ENCODE measurements at regions not wholly inside any gene's neighbourhood (a gene's known extent, or its start where the extent isn't known, plus 50 kb on each side); places are given as distances from the start of the nearest gene placed in this dataset.
"Not testable (repeated sequence)": the region's sequence is repeated elsewhere in the genome, so short reads cannot be mapped to it uniquely, and the experiment has no call there.

DNA sequence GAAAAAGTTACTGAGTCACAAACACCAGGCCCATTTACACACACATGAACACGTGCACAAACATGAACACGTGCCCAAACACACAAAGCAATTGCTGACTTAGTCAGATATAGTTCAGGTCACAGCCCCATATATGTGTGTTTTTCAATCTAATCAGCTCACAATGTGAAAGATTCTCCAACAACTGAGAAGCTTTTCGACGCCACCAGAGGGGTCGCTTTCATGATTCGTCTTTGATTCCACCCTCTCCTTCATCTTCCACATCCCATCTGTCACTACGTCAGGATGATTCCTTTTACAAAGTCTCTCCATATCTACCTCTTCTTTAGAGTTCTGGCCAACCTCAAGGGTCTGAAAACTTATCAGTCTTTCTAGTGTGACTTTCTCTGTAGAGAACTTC, 188.7 kb upstream of the LRRC61 start:
- H3K4me1 ChIP-seq; H3K27me3 ChIP-seq (ENCODE audit: insufficient read depth in 3 of 3, low read length in 2 of 3); H3K27ac ChIP-seq; H3K9me3 ChIP-seq; ATAC-seq; H3K36me3 ChIP-seq (ENCODE audit: insufficient read depth in 1 of 2, low read depth in 1 of 2); DNase-seq; H3K4me3 ChIP-seq; intact Hi-C loops (cut with DNase I): not testable (repeated sequence)
- 83 to 87% (median 83%) methylated on average over 7 of the region's 7 CpGs for WGBS, 3 donors

DNA sequence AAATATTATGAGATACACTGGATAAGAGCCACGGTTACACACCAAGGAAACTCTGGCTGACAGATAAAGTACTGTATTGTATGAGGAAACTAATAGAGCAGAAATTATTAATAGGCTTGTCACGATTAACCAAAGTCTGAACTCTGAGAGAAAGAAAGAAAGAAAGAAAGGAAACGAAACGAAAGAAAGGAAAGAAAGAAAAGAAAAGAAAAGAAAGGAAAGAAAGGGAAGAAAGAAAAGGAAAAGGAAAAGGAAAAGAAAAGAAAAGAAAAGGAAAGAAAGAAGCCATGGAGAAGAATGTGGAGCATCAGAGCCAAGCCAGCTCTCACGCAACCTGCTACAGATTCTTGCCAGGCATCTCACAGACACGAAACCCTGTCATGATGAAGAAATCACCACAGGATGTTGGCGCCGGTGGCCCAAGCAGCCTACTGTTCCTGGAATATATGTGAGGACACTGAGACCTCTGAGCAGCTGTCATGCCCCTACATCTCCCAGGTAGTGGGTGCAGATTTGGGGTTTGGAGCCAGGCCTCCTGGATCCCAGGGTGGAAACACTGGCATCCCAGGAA, 187.4 kb upstream of the LRRC61 start:
- WGBS, 3 donors: 65 to 77% (median 69%) methylated on average over 6 to 8 of the region's 8 CpGs
- ATAC-seq; H3K9me3 ChIP-seq; H3K4me3 ChIP-seq; H3K27me3 ChIP-seq (ENCODE audit: insufficient read depth in 3 of 3, low read length in 2 of 3); H3K4me1 ChIP-seq; H3K36me3 ChIP-seq (ENCODE audit: insufficient read depth in 1 of 2, low read depth in 1 of 2); intact Hi-C loops (cut with DNase I); H3K27ac ChIP-seq; DNase-seq: not testable (repeated sequence)

DNA sequence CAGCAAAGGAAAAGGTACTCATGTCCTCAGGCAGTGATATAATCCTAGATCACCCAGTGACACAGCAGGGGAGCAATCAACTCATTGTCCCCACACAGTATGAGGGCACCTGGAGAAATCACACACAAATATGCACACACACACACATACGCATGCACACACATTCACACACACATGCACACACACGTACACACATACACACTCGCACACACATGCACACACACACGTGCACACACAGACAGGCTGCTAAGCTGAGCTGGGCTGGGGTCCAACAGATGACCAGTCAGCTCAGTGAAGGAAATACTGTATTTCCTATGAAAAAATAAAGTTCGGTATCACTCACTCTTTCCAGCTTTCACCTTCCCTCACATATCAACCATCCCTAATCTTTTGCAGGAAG, 183.3 kb upstream of the LRRC61 start:
- intact Hi-C loops (cut with DNase I); H3K27ac ChIP-seq; H3K9me3 ChIP-seq; DNase-seq; H3K4me3 ChIP-seq; H3K4me1 ChIP-seq; ATAC-seq; H3K36me3 ChIP-seq (ENCODE audit: insufficient read depth in 1 of 2, low read depth in 1 of 2); H3K27me3 ChIP-seq (ENCODE audit: insufficient read depth in 3 of 3, low read length in 2 of 3): not testable (repeated sequence)
- 50 to 59% (median 57%) methylated on average over 5 of the region's 5 CpGs for WGBS, 3 donors

DNA sequence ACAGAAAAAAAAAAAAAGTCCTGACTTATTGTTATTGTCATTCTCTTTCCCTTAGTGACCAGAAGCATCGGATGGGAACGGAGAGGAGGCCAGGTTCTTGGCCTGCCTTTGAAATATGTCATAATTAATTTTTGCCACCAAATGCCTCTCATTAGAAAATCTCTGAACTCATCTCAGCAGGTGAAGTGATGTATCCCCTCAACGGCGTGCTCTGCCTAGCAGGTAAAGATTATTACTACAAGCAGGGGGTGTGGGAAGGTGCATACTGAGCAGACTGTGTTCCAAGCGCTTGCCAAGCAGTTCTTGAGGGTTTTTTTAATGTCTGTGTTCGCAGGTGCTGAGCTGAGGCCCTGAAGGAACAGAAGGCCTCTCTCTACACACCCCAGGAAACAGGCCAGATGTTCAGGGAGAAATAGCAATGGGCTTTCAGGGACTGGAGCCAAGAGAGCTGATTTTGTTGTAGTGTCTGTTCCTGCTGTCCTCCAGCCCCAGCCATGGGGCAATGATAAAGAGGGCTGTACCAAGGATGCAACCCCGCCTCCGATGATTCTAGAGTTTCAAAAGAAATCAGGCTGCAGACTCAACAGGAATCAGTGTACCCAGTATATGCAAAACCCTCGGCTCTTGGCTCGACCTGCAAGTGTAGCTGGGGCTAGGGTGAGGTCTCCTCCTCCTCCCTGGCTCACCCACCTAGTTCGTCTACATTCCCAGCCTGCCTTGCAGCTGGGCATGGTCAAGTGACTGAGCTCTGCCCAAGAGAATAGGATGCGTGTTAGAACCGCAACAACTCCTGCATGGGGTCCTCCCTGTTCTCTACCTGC, 181.4 kb upstream of the LRRC61 start:
- WGBS, 3 donors: 47 to 59% (median 59%) methylated on average over 11 to 12 of the region's 13 CpGs
- H3K4me3 ChIP-seq; H3K27ac ChIP-seq; H3K4me1 ChIP-seq; H3K36me3 ChIP-seq (ENCODE audit: insufficient read depth in 1 of 2, low read depth in 1 of 2); H3K27me3 ChIP-seq (ENCODE audit: insufficient read depth in 3 of 3, low read length in 2 of 3); ATAC-seq; DNase-seq; intact Hi-C loops (cut with DNase I); H3K9me3 ChIP-seq: not testable (repeated sequence)

DNA sequence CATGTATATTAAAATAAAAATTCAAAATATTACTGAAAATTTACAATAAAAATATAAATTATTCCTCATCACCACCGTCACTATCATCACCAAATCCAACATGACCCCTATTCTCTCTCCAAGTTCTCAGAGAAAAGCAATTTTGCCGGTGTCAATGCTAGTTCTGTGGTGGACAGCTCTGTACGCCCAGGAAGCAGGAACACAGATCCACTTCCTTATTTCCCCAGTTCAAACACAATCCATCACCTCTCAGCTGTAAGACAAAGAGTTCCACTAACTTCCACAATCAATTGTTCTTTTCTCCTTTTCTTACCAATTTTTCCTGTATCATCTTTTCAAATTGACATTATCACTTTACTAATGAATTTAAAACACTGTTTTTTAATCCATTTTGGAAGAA, 177.0 kb upstream of the LRRC61 start:
- H3K36me3 ChIP-seq (ENCODE audit: insufficient read depth in 1 of 2, low read depth in 1 of 2); H3K27ac ChIP-seq; H3K9me3 ChIP-seq; H3K27me3 ChIP-seq (ENCODE audit: insufficient read depth in 3 of 3, low read length in 2 of 3); H3K4me3 ChIP-seq; DNase-seq; intact Hi-C loops (cut with DNase I); H3K4me1 ChIP-seq; ATAC-seq: not testable (repeated sequence)
- 45 to 73% (median 70%) methylated on average over 3 of the region's 3 CpGs for WGBS, 3 donors

DNA sequence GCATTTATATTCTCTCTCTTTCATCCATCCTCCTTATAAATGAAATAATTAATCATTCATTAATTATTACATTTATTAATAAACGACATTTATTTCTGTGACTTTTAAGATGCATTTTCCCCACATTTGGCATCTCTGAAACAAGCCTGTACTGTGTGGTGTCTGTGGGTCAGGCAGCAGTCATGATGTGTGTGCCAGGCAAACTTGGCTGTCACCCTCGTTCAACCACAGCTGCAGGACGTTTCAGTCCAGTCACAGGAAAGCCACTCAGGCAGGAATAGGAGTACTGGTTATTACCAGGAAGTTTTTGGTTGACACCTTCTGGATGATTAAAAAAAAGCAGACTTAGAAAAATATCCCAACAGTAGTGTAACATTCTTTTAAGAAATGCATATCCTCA, 175.6 kb upstream of the LRRC61 start:
- intact Hi-C loops (cut with DNase I); H3K27ac ChIP-seq; ATAC-seq; H3K4me1 ChIP-seq; DNase-seq; H3K4me3 ChIP-seq; H3K9me3 ChIP-seq; H3K36me3 ChIP-seq (ENCODE audit: insufficient read depth in 1 of 2, low read depth in 1 of 2); H3K27me3 ChIP-seq (ENCODE audit: insufficient read depth in 3 of 3, low read length in 2 of 3): not testable (repeated sequence)
- 7 to 12% (median 8%) methylated on average over 3 of the region's 3 CpGs for WGBS, 3 donors

DNA sequence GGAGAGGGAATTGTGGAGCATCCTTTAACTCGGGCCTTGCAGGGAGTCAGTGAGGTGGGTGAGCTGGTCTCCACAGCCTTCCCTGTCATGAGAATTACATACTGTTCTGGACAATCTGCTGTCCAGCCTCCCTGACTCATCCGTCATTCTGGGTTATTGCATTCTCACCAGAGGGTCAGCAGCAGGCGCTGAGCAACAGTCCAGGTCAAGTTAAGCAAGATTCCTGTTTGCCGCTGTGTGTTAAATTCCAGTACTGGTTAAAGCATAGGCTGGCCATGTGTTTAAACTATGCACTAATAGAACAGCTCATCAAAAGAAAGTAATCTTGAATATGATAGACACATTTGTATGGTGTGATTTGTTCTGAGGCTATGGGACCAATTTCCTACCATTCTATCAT, 167.1 kb upstream of the LRRC61 start:
- H3K4me3 ChIP-seq; H3K27me3 ChIP-seq (ENCODE audit: insufficient read depth in 3 of 3, low read length in 2 of 3): not testable (repeated sequence)

DNA sequence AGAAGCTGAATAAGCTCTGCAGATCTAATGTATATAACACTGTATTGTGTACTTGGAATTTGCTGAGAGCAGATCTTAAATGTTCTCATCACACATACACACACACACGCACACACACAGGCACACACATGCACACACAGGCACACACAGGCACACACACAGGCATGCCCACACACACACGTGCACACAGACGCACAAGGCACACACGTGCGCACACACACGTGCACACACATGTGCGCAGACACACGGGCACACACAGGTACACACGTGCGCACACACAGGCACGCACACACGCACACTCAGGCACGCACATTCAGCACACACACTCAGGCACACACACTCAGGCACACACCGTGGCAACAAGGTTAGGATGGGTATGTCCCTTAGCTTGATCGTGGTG, 164.5 kb upstream of the LRRC61 start:
- intact Hi-C loops (cut with DNase I); DNase-seq; H3K4me1 ChIP-seq; ATAC-seq; H3K27ac ChIP-seq; H3K27me3 ChIP-seq (ENCODE audit: insufficient read depth in 3 of 3, low read length in 2 of 3); H3K9me3 ChIP-seq; H3K4me3 ChIP-seq; H3K36me3 ChIP-seq (ENCODE audit: insufficient read depth in 1 of 2, low read depth in 1 of 2): not testable (repeated sequence)
- 78 to 92% (median 86%) methylated on average over 15 of the region's 15 CpGs for WGBS, 3 donors

More for the DNA sequence above, 167.1 kb upstream of the LRRC61 start:
- H3K27ac ChIP-seq; ATAC-seq; intact Hi-C loops (cut with DNase I); H3K36me3 ChIP-seq (ENCODE audit: insufficient read depth in 1 of 2, low read depth in 1 of 2); H3K9me3 ChIP-seq; DNase-seq; H3K4me1 ChIP-seq: not testable (repeated sequence)
- WGBS, 3 donors: 74 to 78% (median 76%) methylated on average over 4 of the region's 4 CpGs

DNA sequence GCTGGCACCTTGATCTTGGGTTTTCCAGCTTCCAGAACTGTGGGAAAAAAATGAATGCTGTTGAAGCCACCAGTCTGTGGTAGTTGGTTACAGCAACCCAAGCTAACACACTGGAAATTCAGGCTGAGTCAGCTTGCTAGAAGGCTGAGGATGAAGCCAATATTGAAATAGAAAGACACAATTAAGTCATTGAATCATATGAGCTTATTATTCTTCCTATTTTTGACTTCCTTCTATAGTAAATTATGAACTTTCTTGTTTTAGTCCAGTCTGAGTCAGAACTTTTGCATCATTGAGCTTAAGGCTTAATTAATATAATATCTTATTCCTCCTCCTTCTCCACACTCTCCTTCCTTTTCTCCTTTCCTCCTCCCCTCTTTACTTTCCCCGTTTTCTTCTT, 153.6 kb upstream of the LRRC61 start:
- ATAC-seq; H3K4me3 ChIP-seq; intact Hi-C loops (cut with DNase I): not testable (repeated sequence)

DNA sequence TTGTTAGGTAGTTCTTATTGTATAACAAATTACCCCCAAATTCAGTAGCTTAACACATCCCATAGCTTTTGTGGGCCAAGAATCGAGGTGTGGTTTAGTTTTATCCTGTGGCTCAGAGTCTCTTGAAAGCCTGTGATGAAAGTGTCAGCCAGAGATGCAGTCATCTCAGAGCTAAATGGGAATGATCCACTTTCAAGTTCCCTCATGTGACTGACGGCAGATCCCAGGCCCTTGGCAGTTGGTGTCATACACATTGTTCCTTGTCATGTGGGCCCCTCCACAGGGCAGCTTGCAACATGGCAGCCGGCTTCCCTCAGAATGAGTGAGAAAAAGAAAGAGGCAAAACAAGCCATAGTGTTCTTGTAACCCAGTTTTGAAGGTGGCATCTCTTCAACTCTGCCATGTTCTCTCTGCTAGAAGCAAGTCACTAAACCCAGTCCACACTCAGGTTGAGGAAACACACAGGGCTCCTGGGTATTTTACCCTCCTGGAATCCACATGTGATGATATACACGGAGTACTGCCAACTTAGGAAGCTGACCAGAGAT, 153.1 kb upstream of the LRRC61 start:
- H3K27ac ChIP-seq, H3K4me1 ChIP-seq: not testable (repeated sequence)

More for the DNA sequence above, 153.6 kb upstream of the LRRC61 start:
- not testable (repeated sequence) for H3K36me3 ChIP-seq (ENCODE audit: insufficient read depth in 1 of 2, low read depth in 1 of 2); DNase-seq; H3K27ac ChIP-seq; H3K9me3 ChIP-seq; H3K4me1 ChIP-seq; H3K27me3 ChIP-seq (ENCODE audit: insufficient read depth in 3 of 3, low read length in 2 of 3)
- 54 to 69% (median 61%) methylated on average over 1 of the region's 1 CpG for WGBS, 3 donors

DNA sequence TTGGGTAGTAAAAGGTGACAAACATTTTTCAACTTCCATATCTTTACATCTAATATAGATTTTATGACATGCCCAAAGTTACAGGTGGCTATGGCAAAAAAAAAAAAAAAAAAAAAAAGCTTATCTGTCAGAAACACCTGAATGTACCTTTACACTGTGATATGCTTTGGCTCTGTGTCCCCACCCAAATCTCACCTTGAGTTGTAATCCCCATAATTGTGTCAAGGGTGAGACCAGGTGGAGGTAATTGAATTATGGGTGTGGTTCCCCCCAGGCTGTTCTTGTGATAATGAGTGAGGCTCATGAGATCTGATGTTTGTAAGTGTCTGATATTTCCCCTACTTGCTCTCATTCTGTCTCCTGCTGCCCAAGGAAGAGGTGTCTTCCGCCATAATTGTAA, 139.6 kb upstream of the LRRC61 start:
- H3K4me3 ChIP-seq; intact Hi-C loops (cut with DNase I); ATAC-seq; H3K36me3 ChIP-seq (ENCODE audit: insufficient read depth in 1 of 2, low read depth in 1 of 2); H3K9me3 ChIP-seq; H3K27ac ChIP-seq; H3K4me1 ChIP-seq; DNase-seq; H3K27me3 ChIP-seq (ENCODE audit: insufficient read depth in 3 of 3, low read length in 2 of 3): not testable (repeated sequence)
- WGBS, 3 donors: 89 to 100% (median 94%) methylated on average over 1 of the region's 1 CpG

More for the DNA sequence above, 153.1 kb upstream of the LRRC61 start:
- H3K36me3 ChIP-seq (ENCODE audit: insufficient read depth in 1 of 2, low read depth in 1 of 2); H3K27me3 ChIP-seq (ENCODE audit: insufficient read depth in 3 of 3, low read length in 2 of 3); intact Hi-C loops (cut with DNase I); H3K4me3 ChIP-seq; H3K9me3 ChIP-seq; ATAC-seq; DNase-seq: not testable (repeated sequence)
- WGBS, 3 donors: 66 to 88% (median 84%) methylated on average over 1 to 3 of the region's 4 CpGs

Measured in psoas muscle (tissue), 7 donors.